NOMO-1 treated with DMSO at 0.1 percent for 48 hours (cell line): ENCODE measurements at regions not wholly inside any gene's neighbourhood (a gene's known extent, or its start where the extent isn't known, plus 50 kb on each side); places are given as distances from the start of the nearest gene placed in this dataset.

Source experiments
- DNase-seq: peaks from one replicate; lab custom pipeline; 2025; ENCODE audit not compliant: unreplicated experiment; lab: John Stamatoyannopoulos, UW

- no peak for DNase-seq
These were observed 241.1 kb upstream of the PMEPA1 start for GRCh38 chr20:57950764-57951485.

- DNase-seq, result no peak
These were observed 238.6 kb upstream of the PMEPA1 start for GRCh38 chr20:57948180-57948955.

- no peak for DNase-seq
These were observed 237.8 kb upstream of the PMEPA1 start for GRCh38 chr20:57947421-57948179.

GRCh38 chr20:57946559-57947315, 236.9 kb upstream of the PMEPA1 start:
- no peak for DNase-seq

GRCh38 chr20:57944988-57945387, 235.2 kb upstream of the PMEPA1 start:
- no peak for DNase-seq

GRCh38 chr20:57943950-57944349, 234.1 kb upstream of the PMEPA1 start:
- DNase-seq, result no peak

- no peak for DNase-seq
These were observed 233.5 kb upstream of the PMEPA1 start for GRCh38 chr20:57943291-57943690.

- no peak for DNase-seq
These were observed 232.0 kb upstream of the PMEPA1 start for GRCh38 chr20:57941604-57942381.

GRCh38 chr20:57940868-57941522, 231.2 kb upstream of the PMEPA1 start:
- DNase-seq, result no peak

GRCh38 chr20:57940376-57940775, 230.6 kb upstream of the PMEPA1 start:
- no peak for DNase-seq

- DNase-seq, result no peak
These were observed 229.7 kb upstream of the PMEPA1 start for GRCh38 chr20:57939499-57939898.

- no peak for DNase-seq
These were observed 228.6 kb upstream of the PMEPA1 start for GRCh38 chr20:57938158-57939108.

GRCh38 chr20:57936636-57937385, 227.0 kb upstream of the PMEPA1 start:
- DNase-seq, result no peak

GRCh38 chr20:57934913-57935312, 225.1 kb upstream of the PMEPA1 start:
- no peak for DNase-seq

- no peak for DNase-seq
These were observed 224.4 kb upstream of the PMEPA1 start for GRCh38 chr20:57934007-57934805.

- DNase-seq, result no peak
These were observed 222.5 kb upstream of the PMEPA1 start for GRCh38 chr20:57932227-57932864.

GRCh38 chr20:57930351-57930750, 220.5 kb upstream of the PMEPA1 start:
- no peak for DNase-seq
